Body of pancreas (tissue), 4 donors: ENCODE measurements at regions not wholly inside any gene's neighbourhood (a gene's known extent, or its start where the extent isn't known, plus 50 kb on each side); places are given as distances from the start of the nearest gene placed in this dataset.

ENCODE experiments used
- POLR2A ChIP-seq, 3 donors: fragments of 450-650 bp; IDR thresholded peaks; one replicate each; pipeline ENCODE4 v1.6.1; 2016; ENCODE audit warnings: antibody characterized with exemption in 3 of 3, mild to moderate bottlenecking in 2 of 3
- TF ChIP-seq, protein P1 (sequence below), 7 experiments: fragments of 450-650 bp in 4 of 7; fragments of 200-600 bp in 3 of 7; sonication (generic) in 3 of 7; IDR thresholded peaks; one replicate each; pipeline ENCODE4 v1.5.1; 2016 to 2019; ENCODE audit warnings: antibody characterized with exemption in 7 of 7

DNA sequence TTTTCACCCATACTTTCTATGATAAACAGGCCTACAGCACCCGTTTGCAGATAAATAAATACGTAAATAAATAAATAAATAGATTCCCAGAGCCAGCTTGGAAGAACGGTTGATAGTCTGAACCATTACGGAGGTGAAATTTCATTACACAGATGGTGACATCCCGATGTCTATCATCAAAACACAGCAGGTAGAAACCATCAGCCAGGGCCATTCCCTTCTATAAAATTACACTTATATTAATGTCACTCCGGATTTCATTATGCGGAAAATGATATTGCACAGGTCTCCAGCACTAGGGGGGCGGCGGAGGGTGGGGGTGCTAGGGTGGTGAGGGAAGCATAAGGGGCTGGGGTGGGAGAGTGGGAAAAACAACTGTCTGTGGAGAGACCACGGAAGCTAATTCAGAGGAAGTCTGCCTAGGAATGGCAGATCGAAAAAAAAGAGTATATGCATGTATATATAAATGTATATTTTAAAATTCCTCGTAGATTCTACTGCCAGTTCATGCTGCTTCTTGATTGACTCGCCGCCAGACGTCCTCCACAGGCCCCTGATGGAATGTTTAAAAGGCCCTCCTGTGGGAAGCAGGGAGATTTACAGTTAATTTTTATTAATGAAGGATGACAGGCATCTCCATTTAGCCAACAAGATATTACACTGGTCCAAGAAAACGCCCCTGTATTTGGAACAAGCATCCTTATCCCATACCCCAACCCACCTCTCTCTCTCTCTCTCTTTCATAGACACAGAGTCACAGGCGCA lies 1906.0 kb upstream of the PIK3C3 start:
- TF ChIP-seq, protein P1, sequence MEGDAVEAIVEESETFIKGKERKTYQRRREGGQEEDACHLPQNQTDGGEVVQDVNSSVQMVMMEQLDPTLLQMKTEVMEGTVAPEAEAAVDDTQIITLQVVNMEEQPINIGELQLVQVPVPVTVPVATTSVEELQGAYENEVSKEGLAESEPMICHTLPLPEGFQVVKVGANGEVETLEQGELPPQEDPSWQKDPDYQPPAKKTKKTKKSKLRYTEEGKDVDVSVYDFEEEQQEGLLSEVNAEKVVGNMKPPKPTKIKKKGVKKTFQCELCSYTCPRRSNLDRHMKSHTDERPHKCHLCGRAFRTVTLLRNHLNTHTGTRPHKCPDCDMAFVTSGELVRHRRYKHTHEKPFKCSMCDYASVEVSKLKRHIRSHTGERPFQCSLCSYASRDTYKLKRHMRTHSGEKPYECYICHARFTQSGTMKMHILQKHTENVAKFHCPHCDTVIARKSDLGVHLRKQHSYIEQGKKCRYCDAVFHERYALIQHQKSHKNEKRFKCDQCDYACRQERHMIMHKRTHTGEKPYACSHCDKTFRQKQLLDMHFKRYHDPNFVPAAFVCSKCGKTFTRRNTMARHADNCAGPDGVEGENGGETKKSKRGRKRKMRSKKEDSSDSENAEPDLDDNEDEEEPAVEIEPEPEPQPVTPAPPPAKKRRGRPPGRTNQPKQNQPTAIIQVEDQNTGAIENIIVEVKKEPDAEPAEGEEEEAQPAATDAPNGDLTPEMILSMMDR (IDR thresholded peaks at IDR 0.05): no peak
- no peak for TF ChIP-seq POLR2A (IDR thresholded peaks at IDR 0.05)
